WTC11 (cell line): ENCODE measurements at regions not wholly inside any gene's neighbourhood (a gene's known extent, or its start where the extent isn't known, plus 50 kb on each side); places are given as distances from the start of the nearest gene placed in this dataset.

Experiments used
- ATAC-seq: fragments of 200-7000 bp; cut with Tn5 transposase; 2 replicates; pipeline ENCODE4 v1.10.0; 2021; ENCODE audit warnings: mild to moderate bottlenecking, moderate library complexity
- CTCF ChIA-PET: fragments of 300-600 bp; sonication (Branson Sonifier 250); formaldehyde crosslinking; loops from one replicate; lab custom pipeline; 2021; ENCODE audit warnings: antibody characterized with exemption; lab: Charles Lee
- POLR2A ChIA-PET: fragments of 350-600 bp; sonication (Branson Sonifier 250); formaldehyde crosslinking; loops from one replicate; lab custom pipeline; 2021; ENCODE audit warnings: antibody characterized with exemption; lab: Charles Lee
- DNase-seq: peaks from one replicate; pipeline ENCODE4 v3.0.0; 2021; ENCODE audit warnings: low spot score
- H3K27ac Mint-ChIP-seq: 2 replicates; pipeline ENCODE4 v1.8.0; 2021; ENCODE audit warnings: mixed read lengths
- H3K27me3 Mint-ChIP-seq: 2 replicates; pipeline ENCODE4 v1.8.0; 2021; ENCODE audit warnings: low read depth, mild to moderate bottlenecking, moderate library complexity, mixed read lengths
- H3K36me3 Mint-ChIP-seq: 2 replicates; pipeline ENCODE4 v1.8.0; 2021; ENCODE audit warnings: mixed read lengths
- H3K4me1 Mint-ChIP-seq: 2 replicates; pipeline ENCODE4 v1.8.0; 2022; ENCODE audit warnings: mixed read lengths
- H3K4me3 Mint-ChIP-seq: 2 replicates; pipeline ENCODE4 v1.8.0; 2021; ENCODE audit warnings: mild to moderate bottlenecking, moderate library complexity, mixed read lengths
- H3K9me3 Mint-ChIP-seq: 2 replicates; pipeline ENCODE4 v1.8.0; 2021; ENCODE audit warnings: mixed read lengths
- AFF4 ChIP-seq: sonication (generic); formaldehyde crosslinking; IDR thresholded peaks from 2 replicates; pipeline ENCODE4 v1.8.1; 2023; ENCODE audit warnings: mild to moderate bottlenecking, missing genetic modification reagents, borderline replicate concordance
- ATF6 ChIP-seq: sonication (generic); formaldehyde crosslinking; IDR thresholded peaks from 2 replicates; pipeline ENCODE4 v1.8.1; 2023; ENCODE audit warnings: mild to moderate bottlenecking, missing genetic modification reagents
- CDX4 ChIP-seq: fragments of 250-450 bp; sonication (Bioruptor Pico); IDR thresholded peaks from 2 replicates; pipeline ENCODE4 v1.9.0; 2021; ENCODE audit warnings: moderate library complexity, mild to moderate bottlenecking, inconsistent platforms, borderline replicate concordance
- ELF4 ChIP-seq: sonication (generic); formaldehyde crosslinking; IDR thresholded peaks from 2 replicates; pipeline ENCODE4 v1.8.1; 2022; ENCODE audit warnings: low read depth, mild to moderate bottlenecking, moderate library complexity, missing genetic modification reagents
- ESRRA ChIP-seq: sonication (generic); formaldehyde crosslinking; IDR thresholded peaks from 2 replicates; pipeline ENCODE4 v1.8.1; 2022; ENCODE audit warnings: mild to moderate bottlenecking, missing genetic modification reagents, borderline replicate concordance
- FOXJ3 ChIP-seq: sonication (generic); formaldehyde crosslinking; IDR thresholded peaks from 2 replicates; pipeline ENCODE4 v1.9.0; 2021; ENCODE audit warnings: missing genetic modification reagents, mild to moderate bottlenecking, borderline replicate concordance
- HMGXB4 ChIP-seq: sonication (generic); formaldehyde crosslinking; IDR thresholded peaks from 2 replicates; pipeline ENCODE4 v1.8.1; 2023; ENCODE audit warnings: mild to moderate bottlenecking, moderate library complexity, missing genetic modification reagents
- PRRX2 ChIP-seq: fragments of 250-450 bp; sonication (Bioruptor Pico); IDR thresholded peaks from 2 replicates; pipeline ENCODE4 v1.8.0; 2021; ENCODE audit warnings: mild to moderate bottlenecking
- RELA ChIP-seq: sonication (generic); formaldehyde crosslinking; IDR thresholded peaks from 2 replicates; pipeline ENCODE4 v1.8.1; 2022; ENCODE audit warnings: missing genetic modification reagents, mild to moderate bottlenecking, borderline replicate concordance
- STAT6 ChIP-seq: sonication (generic); formaldehyde crosslinking; conservative IDR thresholded peaks from 2 replicates; pipeline ENCODE4 v1.8.1; 2023; ENCODE audit warnings: mild to moderate bottlenecking, low read depth, missing genetic modification reagents, moderate library complexity
- ZBTB21 ChIP-seq: sonication (generic); formaldehyde crosslinking; IDR thresholded peaks from 2 replicates; pipeline ENCODE4 v1.8.1; 2023; ENCODE audit warnings: mild to moderate bottlenecking, missing genetic modification reagents, borderline replicate concordance
- TF ChIP-seq, protein P1 (sequence below): fragments of 250-450 bp; sonication (Bioruptor Pico); conservative IDR thresholded peaks from 2 replicates; pipeline ENCODE4 v1.9.0; 2021; ENCODE audit warnings: mild to moderate bottlenecking
- TF ChIP-seq, protein P2 (sequence below): sonication (generic); formaldehyde crosslinking; IDR thresholded peaks from 2 replicates; pipeline ENCODE4 v1.8.0; 2023; ENCODE audit warnings: mild to moderate bottlenecking, missing genetic modification reagents

- POLR2A ChIA-PET: no interaction called here
- Mint-ChIP-seq H3K27me3 (no peaks in the 10 kb centered on the region), H3K4me1 (peaks cover 3% of the 10 kb centered on the region; the same call in 1 of the 2 replicates), H3K36me3 (peaks cover 9% of the 10 kb centered on the region; the same call in 1 of the 2 replicates), H3K4me3 (no peak overlapping the region), H3K9me3 (peaks cover 26% of the 10 kb centered on the region), H3K27ac (no peak overlapping the region)
- no peak for ATAC-seq
- DNase-seq: no peak
- CTCF ChIA-PET: no interaction called here
- TF ChIP-seq PRRX2 (CRISPR knock-in tag) (no peak), CDX4 (CRISPR knock-in tag) (no peak), STAT6 (CRISPR knock-in tag) (no peak), ZBTB21 (no peak), AFF4 (no peak), ATF6 (CRISPR knock-in tag) (no peak), ELF4 (CRISPR knock-in tag) (no peak), ESRRA (no peak), FOXJ3 (CRISPR knock-in tag) (no peak), RELA (CRISPR knock-in tag) (no peak), HMGXB4 (CRISPR knock-in tag) (no peak)
- TF ChIP-seq, protein P1, sequence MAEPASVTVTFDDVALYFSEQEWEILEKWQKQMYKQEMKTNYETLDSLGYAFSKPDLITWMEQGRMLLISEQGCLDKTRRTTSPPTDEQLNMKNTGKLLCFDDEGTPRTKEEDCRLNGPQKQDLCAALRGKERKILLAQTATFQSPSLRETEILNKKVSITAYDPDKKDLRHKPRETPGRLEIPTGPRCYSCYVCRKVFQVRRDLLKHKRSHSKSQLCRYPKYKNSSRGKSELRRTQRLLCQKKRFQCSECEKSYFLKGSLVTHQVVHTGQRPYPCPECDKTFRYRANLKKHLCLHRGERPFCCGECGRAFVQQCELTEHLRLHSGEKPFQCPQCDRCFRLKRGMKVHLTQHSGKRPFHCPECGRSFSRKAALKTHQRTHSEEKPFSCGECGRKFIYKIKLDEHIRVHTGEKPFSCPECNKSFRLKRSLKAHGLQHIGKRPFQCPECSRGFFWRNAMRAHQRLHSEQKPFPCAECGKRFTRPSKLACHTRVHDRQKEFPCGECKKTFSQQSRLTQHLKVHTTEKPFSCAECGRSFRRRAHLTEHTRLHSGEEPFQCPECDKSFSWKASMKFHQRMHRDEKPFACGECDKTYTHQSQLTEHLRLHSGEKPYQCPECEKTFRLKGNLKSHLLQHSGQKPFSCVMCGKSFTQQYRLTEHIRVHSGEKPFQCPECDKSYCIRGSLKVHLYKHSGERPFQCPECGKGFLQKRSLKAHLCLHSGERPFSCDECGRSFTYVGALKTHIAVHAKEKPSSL: no peak
- TF ChIP-seq, protein P2, sequence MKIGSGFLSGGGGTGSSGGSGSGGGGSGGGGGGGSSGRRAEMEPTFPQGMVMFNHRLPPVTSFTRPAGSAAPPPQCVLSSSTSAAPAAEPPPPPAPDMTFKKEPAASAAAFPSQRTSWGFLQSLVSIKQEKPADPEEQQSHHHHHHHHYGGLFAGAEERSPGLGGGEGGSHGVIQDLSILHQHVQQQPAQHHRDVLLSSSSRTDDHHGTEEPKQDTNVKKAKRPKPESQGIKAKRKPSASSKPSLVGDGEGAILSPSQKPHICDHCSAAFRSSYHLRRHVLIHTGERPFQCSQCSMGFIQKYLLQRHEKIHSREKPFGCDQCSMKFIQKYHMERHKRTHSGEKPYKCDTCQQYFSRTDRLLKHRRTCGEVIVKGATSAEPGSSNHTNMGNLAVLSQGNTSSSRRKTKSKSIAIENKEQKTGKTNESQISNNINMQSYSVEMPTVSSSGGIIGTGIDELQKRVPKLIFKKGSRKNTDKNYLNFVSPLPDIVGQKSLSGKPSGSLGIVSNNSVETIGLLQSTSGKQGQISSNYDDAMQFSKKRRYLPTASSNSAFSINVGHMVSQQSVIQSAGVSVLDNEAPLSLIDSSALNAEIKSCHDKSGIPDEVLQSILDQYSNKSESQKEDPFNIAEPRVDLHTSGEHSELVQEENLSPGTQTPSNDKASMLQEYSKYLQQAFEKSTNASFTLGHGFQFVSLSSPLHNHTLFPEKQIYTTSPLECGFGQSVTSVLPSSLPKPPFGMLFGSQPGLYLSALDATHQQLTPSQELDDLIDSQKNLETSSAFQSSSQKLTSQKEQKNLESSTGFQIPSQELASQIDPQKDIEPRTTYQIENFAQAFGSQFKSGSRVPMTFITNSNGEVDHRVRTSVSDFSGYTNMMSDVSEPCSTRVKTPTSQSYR: no peak
Observed at GRCh38 chr5:74098941-74099340, 472.9 kb downstream of the ARHGEF28 start.
